DMS 273 (cell line): ENCODE measurements at regions not wholly inside any gene's neighbourhood (a gene's known extent, or its start where the extent isn't known, plus 50 kb on each side); places are given as distances from the start of the nearest gene placed in this dataset.
"Not testable (repeated sequence)": the region's sequence is repeated elsewhere in the genome, so short reads cannot be mapped to it uniquely, and the experiment has no call there.

Source experiments
- DNase-seq: peaks from one replicate; lab custom pipeline; 2025; ENCODE audit not compliant: unreplicated experiment; lab: John Stamatoyannopoulos, UW

GRCh38 chr12:24530689-24531088, 418.2 kb downstream of the BCAT1 start:
- no peak for DNase-seq

GRCh38 chr12:24527102-24527501, 421.8 kb downstream of the BCAT1 start:
- no peak for DNase-seq

DNA sequence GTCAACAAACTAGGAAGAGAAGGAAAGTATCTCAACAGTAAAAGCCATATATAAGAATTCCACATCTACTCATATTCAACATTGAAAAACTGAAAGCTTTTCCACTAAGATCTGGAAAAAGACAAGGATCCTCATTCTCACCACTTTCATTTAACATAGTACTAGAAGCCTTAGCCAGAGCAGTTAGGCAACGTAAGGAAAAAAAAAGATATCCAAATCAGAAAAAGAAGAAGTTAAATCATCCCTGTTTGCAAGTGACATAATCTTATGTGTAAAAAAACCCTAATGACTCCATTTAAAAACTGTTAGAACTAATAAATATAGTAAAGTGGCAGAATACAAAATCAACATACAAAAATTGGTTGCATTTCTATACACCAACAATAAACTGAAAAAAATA, 426.2 kb downstream of the BCAT1 start:
- DNase-seq = no peak

GRCh38 chr12:24519759-24520158, 429.1 kb downstream of the BCAT1 start:
- no peak for DNase-seq

DNA sequence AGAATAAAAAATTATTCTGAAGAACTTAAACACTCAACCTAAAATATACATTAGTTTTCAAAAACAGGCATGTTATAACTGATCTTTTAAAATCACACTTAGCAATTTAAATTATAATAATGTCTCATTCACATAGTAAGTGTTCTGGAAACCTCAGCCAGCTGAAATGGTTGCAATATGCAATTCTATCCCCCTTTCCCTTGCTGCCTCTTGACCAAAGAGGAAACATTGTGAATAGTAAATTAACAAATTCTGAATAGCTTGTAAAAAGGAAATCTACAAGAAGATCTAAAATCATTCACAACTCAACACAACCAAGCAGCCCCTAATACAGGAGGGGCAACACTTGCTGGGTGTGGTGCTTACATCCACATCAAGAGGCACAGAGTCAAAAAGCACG, 431.9 kb downstream of the BCAT1 start:
- DNase-seq = no peak

GRCh38 chr12:24510581-24511125, 438.2 kb downstream of the BCAT1 start:
- DNase-seq = no peak

GRCh38 chr12:24507827-24508226, 441.1 kb downstream of the BCAT1 start:
- DNase-seq = no peak

- DNase-seq = no peak
These were observed 443.4 kb downstream of the BCAT1 start for GRCh38 chr12:24505366-24506015.

- not testable (repeated sequence) for DNase-seq
These were observed 445.4 kb downstream of the BCAT1 start for GRCh38 chr12:24503477-24503876.

DNA sequence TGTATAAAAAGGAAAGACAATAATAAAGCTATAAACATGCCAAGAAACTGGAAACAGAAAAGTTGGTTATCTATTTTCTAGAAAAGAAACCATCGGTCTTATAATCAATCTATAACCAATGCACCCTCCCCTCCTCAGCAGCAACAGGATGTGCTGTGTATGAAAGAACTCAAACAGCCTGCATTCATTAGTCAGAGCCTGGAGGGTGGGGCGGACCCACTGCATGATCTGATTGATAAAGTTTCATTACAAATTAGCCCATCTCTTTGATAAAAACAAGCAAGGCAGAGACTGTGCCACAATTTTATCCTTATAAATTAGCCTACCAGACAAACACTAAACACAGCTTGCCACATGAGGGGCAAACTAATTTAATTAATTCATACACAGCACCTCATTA, 448.1 kb downstream of the BCAT1 start:
- no peak for DNase-seq

DNA sequence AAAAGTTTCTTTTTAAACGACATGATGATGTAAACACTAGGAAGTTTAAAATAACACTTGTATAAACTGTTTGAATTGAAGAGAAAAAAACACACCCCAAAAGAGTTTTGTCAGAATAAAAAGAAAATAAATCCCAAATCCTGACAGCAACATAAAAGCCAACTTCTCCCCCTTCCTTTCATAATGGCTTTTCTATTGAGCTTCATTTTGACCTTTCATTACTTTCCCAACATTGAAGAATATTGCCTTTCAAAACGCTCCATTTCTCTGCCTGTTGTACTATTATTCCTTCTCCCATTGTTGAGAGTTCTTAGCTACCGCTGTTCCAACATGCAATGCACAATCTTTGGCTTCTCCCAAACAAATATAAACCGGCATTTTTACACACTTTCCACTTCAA, 448.5 kb downstream of the BCAT1 start:
- DNase-seq = no peak

DNA sequence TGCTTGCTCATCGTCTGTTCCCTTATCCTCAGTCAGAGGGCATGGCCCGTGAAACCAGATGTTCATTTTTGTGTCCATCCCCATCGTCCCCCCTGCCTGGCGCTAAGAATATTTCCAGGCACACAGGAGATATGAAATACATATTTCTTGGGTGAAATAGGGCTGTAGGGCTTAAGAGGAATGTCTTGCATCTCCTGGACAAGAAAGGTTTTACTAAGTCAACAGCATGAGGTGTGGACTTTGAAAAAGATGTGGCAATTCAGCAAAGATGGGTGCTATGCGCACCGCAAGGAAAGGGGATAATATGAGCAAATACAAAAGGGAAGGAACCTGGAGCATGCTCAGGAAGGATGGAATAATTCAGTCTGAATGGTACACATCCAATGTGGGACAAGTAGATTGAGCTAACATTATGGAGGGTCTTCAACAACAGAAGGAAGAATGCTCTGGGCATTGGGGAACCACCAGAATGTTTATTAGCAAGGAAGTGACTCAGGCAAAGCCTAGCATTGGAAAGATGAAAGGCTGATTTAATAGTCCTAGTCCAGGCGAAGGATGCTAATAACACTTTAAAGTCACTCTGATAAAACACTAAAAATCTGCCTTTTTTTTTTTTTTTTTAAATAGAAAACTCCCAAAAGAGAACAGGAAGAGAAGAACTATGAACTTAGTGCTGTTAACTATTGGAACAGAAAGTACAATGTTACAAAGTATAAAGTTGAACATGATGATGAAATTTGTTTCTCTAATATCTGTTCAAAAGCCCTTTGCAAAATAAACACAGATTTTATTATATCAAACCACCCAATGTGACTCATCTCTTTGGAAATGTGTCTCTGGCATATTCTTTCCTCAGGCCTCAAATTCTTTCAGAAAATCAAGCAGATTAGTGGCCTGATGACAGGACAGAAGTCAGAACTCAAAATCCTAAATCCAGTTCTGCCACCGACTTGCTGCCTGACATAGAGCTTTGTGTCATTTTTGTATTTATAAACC, 449.5 kb downstream of the BCAT1 start:
- DNase-seq = no peak

DNA sequence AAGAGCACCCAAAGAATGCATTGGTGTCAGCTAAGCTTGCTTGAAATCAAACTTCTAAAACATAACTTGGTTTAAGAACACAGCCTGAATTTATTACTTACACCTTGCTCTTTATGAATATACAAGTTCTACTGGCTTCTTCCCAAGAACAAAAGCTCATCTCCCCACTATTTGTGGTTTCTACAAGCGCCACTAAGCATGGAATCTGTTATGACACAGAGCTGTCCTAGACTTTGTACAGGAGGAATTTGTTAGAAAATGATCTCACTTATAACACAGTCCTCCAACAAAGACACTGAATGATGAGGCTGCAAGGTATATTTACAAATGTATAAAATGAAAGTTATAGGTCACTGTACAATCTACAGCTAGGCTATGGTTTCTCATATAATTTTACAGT, 452.1 kb downstream of the BCAT1 start:
- DNase-seq = no peak

- DNase-seq = no peak
These were observed 454.5 kb downstream of the BCAT1 start for GRCh38 chr12:24494401-24494800.

DNA sequence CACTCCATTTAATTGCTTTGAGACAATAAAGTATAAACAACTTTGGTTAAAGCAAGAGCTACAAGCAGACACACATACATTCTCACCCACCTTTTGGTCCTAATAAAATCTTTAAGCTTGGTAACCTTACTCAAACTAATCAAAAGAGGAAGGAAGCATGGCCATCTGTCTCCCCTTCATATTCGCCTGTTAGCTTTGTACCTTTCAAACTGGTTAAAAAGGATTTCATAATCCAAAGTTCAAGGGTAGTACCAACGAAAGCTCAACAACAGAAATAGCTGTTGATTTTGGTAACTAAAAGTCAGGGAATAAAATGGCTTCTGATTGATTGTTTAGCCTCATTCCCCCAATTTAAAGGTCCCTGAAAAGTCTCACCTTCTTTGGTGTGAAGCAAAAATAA, 456.9 kb downstream of the BCAT1 start:
- no peak for DNase-seq

GRCh38 chr12:24489939-24490338, 459.0 kb downstream of the BCAT1 start:
- no peak for DNase-seq

- no peak for DNase-seq
These were observed 459.8 kb downstream of the BCAT1 start for GRCh38 chr12:24488906-24489619.

- no peak for DNase-seq
These were observed 460.8 kb downstream of the BCAT1 start for GRCh38 chr12:24488091-24488596.

DNA sequence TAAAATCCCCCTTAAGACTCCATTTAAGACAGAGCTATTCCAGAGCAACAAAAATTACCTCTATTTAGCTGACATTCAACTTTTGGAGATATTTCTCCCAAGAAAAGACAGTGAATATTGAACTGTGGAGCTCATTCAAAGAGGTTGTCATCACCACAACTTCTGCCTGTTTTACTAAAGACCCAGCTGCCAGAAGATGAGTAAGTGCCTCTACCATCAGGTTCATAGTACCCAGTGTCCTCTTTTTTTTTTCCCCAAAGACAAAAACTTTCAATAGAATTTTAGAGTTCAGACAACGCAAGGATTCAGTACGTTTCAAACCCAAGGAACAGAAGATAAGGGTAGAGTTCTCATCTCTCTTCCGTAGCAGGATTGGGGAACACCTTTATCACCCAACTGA, 461.3 kb downstream of the BCAT1 start:
- no peak for DNase-seq

DNA sequence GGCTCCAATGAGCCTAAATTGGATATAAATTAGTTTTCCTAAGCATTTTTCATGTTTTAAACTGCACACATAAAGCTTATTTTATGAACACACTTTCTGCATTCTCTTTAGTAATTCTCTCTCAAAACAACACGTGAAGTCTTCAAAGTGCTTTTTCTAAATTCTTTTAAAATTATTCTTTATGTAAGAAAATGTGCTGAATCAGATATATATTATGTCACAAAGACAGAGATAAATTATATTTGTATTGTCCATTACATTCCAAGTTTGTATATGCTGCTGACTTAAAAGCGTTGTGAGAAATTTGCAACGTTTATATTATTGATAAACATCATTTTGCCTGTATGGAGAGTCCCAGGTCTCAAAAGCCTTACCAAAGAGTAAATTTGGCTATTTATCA, 465.2 kb downstream of the BCAT1 start:
- DNase-seq = no peak
